ENCODE measurements at regions not wholly inside any gene's neighbourhood (a gene's known extent, or its start where the extent isn't known, plus 50 kb on each side); places are given as distances from the start of the nearest gene placed in this dataset.
"Not testable (repeated sequence)": the region's sequence is repeated elsewhere in the genome, so short reads cannot be mapped to it uniquely, and the experiment has no call there.

DNA sequence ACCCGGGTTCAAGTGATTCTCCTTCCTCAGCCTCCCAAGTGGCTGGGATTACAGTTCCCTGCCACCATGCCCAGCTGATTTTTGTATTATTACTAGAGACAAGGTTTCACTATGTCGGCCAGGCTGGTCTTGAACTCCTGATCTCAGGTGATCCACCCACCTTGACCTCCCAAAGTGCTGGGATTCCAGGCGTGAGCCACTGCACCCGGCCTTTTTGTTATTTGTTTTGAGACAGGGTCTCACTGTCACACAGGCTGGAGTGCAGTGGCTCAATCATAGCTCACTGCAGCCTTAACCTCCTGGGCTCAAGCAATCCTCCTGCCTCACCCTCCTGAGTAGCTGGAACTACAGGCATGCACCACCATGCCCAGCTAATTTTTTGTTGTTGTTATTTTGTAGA, 104.8 kb upstream of the CARD11 start:
- TF ChIP-seq, protein P1, sequence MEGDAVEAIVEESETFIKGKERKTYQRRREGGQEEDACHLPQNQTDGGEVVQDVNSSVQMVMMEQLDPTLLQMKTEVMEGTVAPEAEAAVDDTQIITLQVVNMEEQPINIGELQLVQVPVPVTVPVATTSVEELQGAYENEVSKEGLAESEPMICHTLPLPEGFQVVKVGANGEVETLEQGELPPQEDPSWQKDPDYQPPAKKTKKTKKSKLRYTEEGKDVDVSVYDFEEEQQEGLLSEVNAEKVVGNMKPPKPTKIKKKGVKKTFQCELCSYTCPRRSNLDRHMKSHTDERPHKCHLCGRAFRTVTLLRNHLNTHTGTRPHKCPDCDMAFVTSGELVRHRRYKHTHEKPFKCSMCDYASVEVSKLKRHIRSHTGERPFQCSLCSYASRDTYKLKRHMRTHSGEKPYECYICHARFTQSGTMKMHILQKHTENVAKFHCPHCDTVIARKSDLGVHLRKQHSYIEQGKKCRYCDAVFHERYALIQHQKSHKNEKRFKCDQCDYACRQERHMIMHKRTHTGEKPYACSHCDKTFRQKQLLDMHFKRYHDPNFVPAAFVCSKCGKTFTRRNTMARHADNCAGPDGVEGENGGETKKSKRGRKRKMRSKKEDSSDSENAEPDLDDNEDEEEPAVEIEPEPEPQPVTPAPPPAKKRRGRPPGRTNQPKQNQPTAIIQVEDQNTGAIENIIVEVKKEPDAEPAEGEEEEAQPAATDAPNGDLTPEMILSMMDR (IDR thresholded peaks at IDR 0.05; ENCODE audit: poor library complexity, severe bottlenecking), result not testable (repeated sequence)
- not testable (repeated sequence) for TF ChIP-seq RAD21 (conservative IDR thresholded peaks at IDR 0.05); POLR2AphosphoS5 (IDR thresholded peaks at IDR 0.05)
- TF ChIP-seq, protein P2, sequence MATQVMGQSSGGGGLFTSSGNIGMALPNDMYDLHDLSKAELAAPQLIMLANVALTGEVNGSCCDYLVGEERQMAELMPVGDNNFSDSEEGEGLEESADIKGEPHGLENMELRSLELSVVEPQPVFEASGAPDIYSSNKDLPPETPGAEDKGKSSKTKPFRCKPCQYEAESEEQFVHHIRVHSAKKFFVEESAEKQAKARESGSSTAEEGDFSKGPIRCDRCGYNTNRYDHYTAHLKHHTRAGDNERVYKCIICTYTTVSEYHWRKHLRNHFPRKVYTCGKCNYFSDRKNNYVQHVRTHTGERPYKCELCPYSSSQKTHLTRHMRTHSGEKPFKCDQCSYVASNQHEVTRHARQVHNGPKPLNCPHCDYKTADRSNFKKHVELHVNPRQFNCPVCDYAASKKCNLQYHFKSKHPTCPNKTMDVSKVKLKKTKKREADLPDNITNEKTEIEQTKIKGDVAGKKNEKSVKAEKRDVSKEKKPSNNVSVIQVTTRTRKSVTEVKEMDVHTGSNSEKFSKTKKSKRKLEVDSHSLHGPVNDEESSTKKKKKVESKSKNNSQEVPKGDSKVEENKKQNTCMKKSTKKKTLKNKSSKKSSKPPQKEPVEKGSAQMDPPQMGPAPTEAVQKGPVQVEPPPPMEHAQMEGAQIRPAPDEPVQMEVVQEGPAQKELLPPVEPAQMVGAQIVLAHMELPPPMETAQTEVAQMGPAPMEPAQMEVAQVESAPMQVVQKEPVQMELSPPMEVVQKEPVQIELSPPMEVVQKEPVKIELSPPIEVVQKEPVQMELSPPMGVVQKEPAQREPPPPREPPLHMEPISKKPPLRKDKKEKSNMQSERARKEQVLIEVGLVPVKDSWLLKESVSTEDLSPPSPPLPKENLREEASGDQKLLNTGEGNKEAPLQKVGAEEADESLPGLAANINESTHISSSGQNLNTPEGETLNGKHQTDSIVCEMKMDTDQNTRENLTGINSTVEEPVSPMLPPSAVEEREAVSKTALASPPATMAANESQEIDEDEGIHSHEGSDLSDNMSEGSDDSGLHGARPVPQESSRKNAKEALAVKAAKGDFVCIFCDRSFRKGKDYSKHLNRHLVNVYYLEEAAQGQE (IDR thresholded peaks at IDR 0.05; ENCODE audit: borderline replicate concordance), result not testable (repeated sequence)

Measured in neural cell (in vitro differentiated cells).